ENCODE measurements at regions not wholly inside any gene's neighbourhood (a gene's known extent, or its start where the extent isn't known, plus 50 kb on each side); places are given as distances from the start of the nearest gene placed in this dataset.
"Not testable (repeated sequence)": the region's sequence is repeated elsewhere in the genome, so short reads cannot be mapped to it uniquely, and the experiment has no call there.

DNA sequence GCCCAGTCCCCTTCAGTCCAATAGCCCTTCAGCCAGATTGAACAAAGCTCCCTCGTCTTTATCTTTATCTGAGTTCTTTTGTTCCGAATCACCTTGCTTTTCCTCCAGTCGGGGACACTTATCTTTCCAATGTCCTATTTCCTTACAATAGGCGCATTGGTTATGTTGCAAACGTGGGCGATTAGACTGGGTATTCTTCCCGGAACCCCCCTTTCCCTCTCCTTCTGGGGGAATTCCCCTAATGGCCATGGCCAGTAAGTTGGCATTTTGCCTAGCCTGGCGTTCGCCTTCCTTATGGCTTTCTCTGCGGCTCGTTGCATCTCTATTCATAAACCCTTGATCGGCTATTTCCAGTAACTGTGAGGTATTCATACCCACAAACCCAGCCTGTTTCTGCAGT, 82.2 kb upstream of the VEPH1 start:
- intact Hi-C loops (cut with DNase I, micrococcal nuclease), result no loop called here
- Histone ChIP-seq H3K36me3 (ENCODE audit: low read depth) (no peaks in the 10 kb centered on the region), H3K9me3 (no peaks in the 10 kb centered on the region), H3K4me1 (ENCODE audit: low read depth) (no peaks in the 10 kb centered on the region), H3K4me3 (no peak overlapping the region)
- ATAC-seq, result no peak
- DNase-seq, result peak in 1 of 3 donors; percentile 5
- TF ChIP-seq CTCF (IDR thresholded peaks at IDR 0.05), result no peak

GRCh38 chr3:157582637-157582973, 79.4 kb upstream of the VEPH1 start:
- Histone ChIP-seq H3K4me1 (ENCODE audit: low read depth) (no peaks in the 10 kb centered on the region), H3K4me3 (no peak overlapping the region), H3K36me3 (ENCODE audit: low read depth) (no peaks in the 10 kb centered on the region), H3K9me3 (no peaks in the 10 kb centered on the region)
- ATAC-seq (no peak), DNase-seq (no peak)
- intact Hi-C loops (cut with DNase I, micrococcal nuclease), result no loop called here
- no peak for TF ChIP-seq CTCF (IDR thresholded peaks at IDR 0.05)

- H3K36me3 ChIP-seq (ENCODE audit: low read depth); intact Hi-C loops (cut with DNase I, micrococcal nuclease); ATAC-seq; H3K9me3 ChIP-seq; H3K4me3 ChIP-seq; H3K4me1 ChIP-seq (ENCODE audit: low read depth); DNase-seq: not testable (repeated sequence)
Measured at GRCh38 chr3:157581956-157582636, 78.9 kb upstream of the VEPH1 start.

- intact Hi-C loops (cut with DNase I, micrococcal nuclease), result no loop called here
- no peaks in the 10 kb centered on the region for H3K9me3 ChIP-seq
- no peak overlapping the region for H3K4me3 ChIP-seq
- no peak for TF ChIP-seq CTCF (IDR thresholded peaks at IDR 0.05)
- DNase-seq (no peak), ATAC-seq (no peak)
- no peaks in the 10 kb centered on the region for H3K36me3 ChIP-seq (ENCODE audit: low read depth)
- no peaks in the 10 kb centered on the region for H3K4me1 ChIP-seq (ENCODE audit: low read depth)
Measured at GRCh38 chr3:157581371-157581770, 78.2 kb upstream of the VEPH1 start.

GRCh38 chr3:157578181-157578580, 75.0 kb upstream of the VEPH1 start:
- Histone ChIP-seq H3K36me3 (ENCODE audit: low read depth) (no peaks in the 10 kb centered on the region), H3K4me1 (ENCODE audit: low read depth) (no peaks in the 10 kb centered on the region), H3K4me3 (no peak overlapping the region), H3K9me3 (no peaks in the 10 kb centered on the region)
- TF ChIP-seq CTCF (IDR thresholded peaks at IDR 0.05), result no peak
- DNase-seq, result no peak
- intact Hi-C loops (cut with DNase I, micrococcal nuclease), result no loop called here
- no peak for ATAC-seq

DNA sequence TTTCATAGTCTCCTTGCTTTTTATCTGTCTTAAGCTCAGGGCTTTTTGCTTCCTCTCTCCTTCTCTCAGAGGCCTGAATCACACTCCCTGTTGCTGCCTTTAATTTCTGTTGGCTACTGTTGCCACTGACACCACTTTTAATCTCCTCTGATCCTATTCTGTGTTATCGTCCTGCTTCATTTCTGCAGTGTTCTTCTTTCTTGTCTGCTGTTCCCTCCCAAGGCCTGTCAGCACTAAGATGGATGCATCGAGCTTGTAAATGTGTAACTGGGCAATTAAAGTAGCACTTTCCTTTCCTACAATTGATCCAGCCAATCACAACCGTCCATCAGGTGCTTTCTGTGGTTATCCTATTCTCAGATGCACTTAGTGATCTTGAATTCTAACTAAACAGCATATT, 71.3 kb upstream of the VEPH1 start:
- DNase-seq, result no peak
- TF ChIP-seq CTCF (IDR thresholded peaks at IDR 0.05), result no peak
- intact Hi-C loops (cut with DNase I, micrococcal nuclease), result no loop called here

More for the DNA sequence above, 71.3 kb upstream of the VEPH1 start:
- Histone ChIP-seq H3K4me3 (no peak overlapping the region), H3K4me1 (ENCODE audit: low read depth) (no peaks in the 10 kb centered on the region), H3K9me3 (no peaks in the 10 kb centered on the region), H3K36me3 (ENCODE audit: low read depth) (no peaks in the 10 kb centered on the region)
- peak; percentile 51 for ATAC-seq

Measured in mucosa of descending colon (tissue), 3 donors.